Endothelial cell of umbilical vein (primary cell): ENCODE measurements at regions not wholly inside any gene's neighbourhood (a gene's known extent, or its start where the extent isn't known, plus 50 kb on each side); places are given as distances from the start of the nearest gene placed in this dataset.

Experiments used
- BruUV-seq: library from RNA; stranded (reverse); fragments of 400-500 nt; replicated peaks from 2 replicates; lab custom pipeline; 2021; lab: Mats Ljungman, UMichigan
- CTCF ChIA-PET: fragments of 300-600, 350-600 bp; sonication (Branson Sonifier 250); formaldehyde crosslinking; loops from one replicate; lab custom pipeline; 2021; ENCODE audit warnings: antibody characterized with exemption, inconsistent platforms; lab: Charles Lee
- POLR2A ChIA-PET: fragments of 300-600, 350-600 bp; sonication (Branson Sonifier 250); formaldehyde crosslinking; loops from one replicate; lab custom pipeline; 2021; ENCODE audit warnings: antibody characterized with exemption, inconsistent platforms; lab: Charles Lee
- DNase-seq: peaks from one replicate; pipeline ENCODE4 v3.0.0-alpha.2; 2011; ENCODE audit warnings: low read depth, low spot score
- FAIRE-seq: peaks from 2 replicates; lab custom pipeline; 2011; peaks lifted over from hg19 to GRCh38; lab: Jason Lieb, UNC
- H2AFZ ChIP-seq: 2 replicates; pipeline ENCODE4 v1.6.0; 2012; ENCODE audit warnings: low read depth, low read length, control low read depth, inconsistent platforms
- H3K27ac ChIP-seq: 2 replicates; pipeline ENCODE4 v1.5.1; 2011; ENCODE audit warnings: low read depth, mild to moderate bottlenecking, control low read depth, low read length, moderate library complexity; ENCODE audit not compliant: insufficient read depth
- H3K27me3 ChIP-seq, 2 experiments: 2 replicates each; pipeline versions ENCODE4 v1.6.0 to v1.6.1; 2011; ENCODE audit warnings: low read length in 2 of 2, mixed read lengths in 1 of 2; ENCODE audit not compliant: control insufficient read depth in 2 of 2, insufficient read depth in 2 of 2
- H3K36me3 ChIP-seq, 2 experiments: 2 replicates in 1 of 2; 3 replicates in 1 of 2; pipeline ENCODE4 v1.5.1; 2011; ENCODE audit warnings: low read length in 2 of 2, mild to moderate bottlenecking in 1 of 2, moderate library complexity in 1 of 2; ENCODE audit not compliant: control insufficient read depth in 2 of 2, insufficient read depth in 2 of 2; ENCODE audit errors: extremely low read depth in 1 of 2
- H3K4me1 ChIP-seq: 3 replicates; pipeline ENCODE4 v1.5.1; 2011; ENCODE audit warnings: mild to moderate bottlenecking, low read length; ENCODE audit not compliant: control insufficient read depth, insufficient read depth; ENCODE audit errors: extremely low read depth
- H3K4me2 ChIP-seq: 2 replicates; pipeline ENCODE4 v1.6.1; 2011; ENCODE audit warnings: low read length, control low read depth, mixed read lengths; ENCODE audit not compliant: insufficient read depth
- H3K4me3 ChIP-seq, 3 experiments: fragments of 200-600 bp in 1 of 3; sonication (generic), shearing (Covaris generic) in 1 of 3; replicated peaks in 1 of 3; 2 replicates each; pipeline ENCODE4 v1.5.1; 2011 to 2016; ENCODE audit warnings: control low read depth in 3 of 3, low read length in 3 of 3, mild to moderate bottlenecking in 2 of 3, inconsistent platforms in 1 of 3, low read depth in 1 of 3, moderate library complexity in 1 of 3; ENCODE audit not compliant: insufficient read depth in 1 of 3
- H3K79me2 ChIP-seq: 2 replicates; pipeline ENCODE4 v1.6.0; 2012; ENCODE audit warnings: low read length, inconsistent platforms; ENCODE audit not compliant: control insufficient read depth, insufficient read depth
- H3K9ac ChIP-seq: replicated peaks from 2 replicates; pipeline ENCODE3; 2011; ENCODE audit warnings: low read length, control low read depth; ENCODE audit not compliant: insufficient read depth; ENCODE audit errors: extremely low read depth
- H3K9me1 ChIP-seq: replicated peaks from 3 replicates; pipeline ENCODE4 v1.6.0; 2011; ENCODE audit warnings: mild to moderate bottlenecking, low read length; ENCODE audit not compliant: control insufficient read depth, insufficient read depth; ENCODE audit errors: extremely low read depth
- H3K9me3 ChIP-seq: replicated peaks from 2 replicates; pipeline ENCODE4 v1.5.1; 2012; ENCODE audit warnings: low read length, inconsistent platforms; ENCODE audit not compliant: control insufficient read depth, insufficient read depth
- H4K20me1 ChIP-seq: replicated peaks from 2 replicates; pipeline ENCODE3; 2011; ENCODE audit warnings: mild to moderate bottlenecking, low read length; ENCODE audit not compliant: control insufficient read depth, insufficient read depth; ENCODE audit errors: extremely low read depth
- CTCF ChIP-seq, 2 donors: IDR thresholded peaks; 1 replicate in 1 of 2; 2 replicates in 1 of 2; pipeline ENCODE4 v1.5.1; 2011; ENCODE audit warnings: low read length in 2 of 2, mild to moderate bottlenecking in 2 of 2, moderate library complexity in 2 of 2, control low read depth in 1 of 2, inconsistent platforms in 1 of 2, low read depth in 1 of 2; ENCODE audit not compliant: insufficient read depth in 1 of 2; ENCODE audit errors: extremely low read depth in 1 of 2
- EZH2 ChIP-seq: IDR thresholded peaks from 2 replicates; pipeline ENCODE4 v1.6.1; 2012; ENCODE audit warnings: borderline replicate concordance, low read depth, mild to moderate bottlenecking, moderate library complexity, low read length, inconsistent platforms; ENCODE audit not compliant: severe bottlenecking
- GATA2 ChIP-seq: IDR thresholded peaks from 2 replicates; pipeline ENCODE4 v1.7.0; 2011; ENCODE audit warnings: low read depth, mild to moderate bottlenecking, moderate library complexity, mixed read lengths, low read length; ENCODE audit not compliant: insufficient read length, insufficient read depth
- JUN ChIP-seq: IDR thresholded peaks from 2 replicates; pipeline ENCODE4 v1.6.1; 2011; ENCODE audit warnings: borderline replicate concordance, low read depth; ENCODE audit not compliant: insufficient read length, insufficient read depth
- MAX ChIP-seq: IDR thresholded peaks from 2 replicates; pipeline ENCODE4 v1.6.1; 2011; ENCODE audit not compliant: insufficient read depth, insufficient read length
- MYC ChIP-seq: IDR thresholded peaks from one replicate; pipeline ENCODE4 v1.6.1; 2011; ENCODE audit warnings: mild to moderate bottlenecking, low read depth, low read length
- POLR2A ChIP-seq: IDR thresholded peaks from 2 replicates; pipeline ENCODE4 v1.6.1; 2012; ENCODE audit warnings: low read depth, mild to moderate bottlenecking, control low read depth, low read length
- POLR2AphosphoS5 ChIP-seq: IDR thresholded peaks from 2 replicates; pipeline ENCODE4 v1.6.1; 2012; ENCODE audit warnings: low read depth, mild to moderate bottlenecking, control low read depth, low read length, moderate library complexity; ENCODE audit not compliant: insufficient read depth
- dilution Hi-C: fragments of 300-500 bp; cut with MboI; formaldehyde crosslinking; loops from one replicate; pipeline ENCODE4 v1.15.0; 2019; ENCODE audit warnings: low sequenced_read_pairs; ENCODE audit not compliant: extremely low pct_ligation_motif_present
- intact Hi-C: fragments of 100-400 bp; cut with micrococcal nuclease; formaldehyde crosslinking; loops from one replicate; pipeline ENCODE4 v1.10.0; 2022

GRCh38 chr6:153966001-153966400 is 73.0 kb upstream of the OPRM1 start:
- CTCF ChIA-PET = no interaction called here
- no peak overlapping the region for H3K27ac ChIP-seq
- H3K9ac ChIP-seq = no peak overlapping the region
- H3K4me1 ChIP-seq = no peaks in the 10 kb centered on the region
- H3K36me3 ChIP-seq = no peaks in the 10 kb centered on the region
- H2AFZ ChIP-seq = no peak overlapping the region
- intact Hi-C loops (no loop called here), dilution Hi-C loops (no loop called here)
- H3K27me3 ChIP-seq = no peaks in the 10 kb centered on the region
- TF ChIP-seq MAX = no peak
- no peak for TF ChIP-seq JUN
- no peak for TF ChIP-seq GATA2
- TF ChIP-seq POLR2AphosphoS5 = no peak
- no peak for TF ChIP-seq MYC
- TF ChIP-seq CTCF (IDR thresholded peaks at IDR 0.05; ENCODE audit: extremely low read depth in 1 of 2, insufficient read depth in 1 of 2, low read depth in 1 of 2, low read length in 2 of 2) = no peak
- no peak for TF ChIP-seq POLR2A
- no peak for TF ChIP-seq EZH2
- POLR2A ChIA-PET = no interaction called here
- DNase-seq = no peak
- BruUV-seq = no TSS peak
- no peaks in the 10 kb centered on the region for H3K9me3 ChIP-seq
- no peak for FAIRE-seq
- no peaks in the 10 kb centered on the region for H4K20me1 ChIP-seq
- no peak overlapping the region for H3K4me3 ChIP-seq
- no peaks in the 10 kb centered on the region for H3K79me2 ChIP-seq
- no peak overlapping the region for H3K4me2 ChIP-seq
- H3K9me1 ChIP-seq = no peaks in the 10 kb centered on the region
